A673 (cell line): ENCODE measurements at regions not wholly inside any gene's neighbourhood (a gene's known extent, or its start where the extent isn't known, plus 50 kb on each side); places are given as distances from the start of the nearest gene placed in this dataset.

ENCODE experiments used
- EZH2 ChIP-seq: fragments of 200-600 bp; sonication (generic); IDR thresholded peaks from 2 replicates; pipeline ENCODE4 v1.6.1; 2017; ENCODE audit warnings: borderline replicate concordance, low read depth, mild to moderate bottlenecking, mixed read lengths, antibody characterized with exemption, low read length; ENCODE audit not compliant: poor library complexity, severe bottlenecking
- TF ChIP-seq, protein P1 (sequence below): fragments of 300-800, 200-600 bp; sonication (generic); conservative IDR thresholded peaks from 2 replicates; pipeline ENCODE4 v1.5.1; 2017; ENCODE audit warnings: low read depth, mild to moderate bottlenecking, antibody characterized with exemption, low read length, moderate library complexity, mixed read lengths

DNA sequence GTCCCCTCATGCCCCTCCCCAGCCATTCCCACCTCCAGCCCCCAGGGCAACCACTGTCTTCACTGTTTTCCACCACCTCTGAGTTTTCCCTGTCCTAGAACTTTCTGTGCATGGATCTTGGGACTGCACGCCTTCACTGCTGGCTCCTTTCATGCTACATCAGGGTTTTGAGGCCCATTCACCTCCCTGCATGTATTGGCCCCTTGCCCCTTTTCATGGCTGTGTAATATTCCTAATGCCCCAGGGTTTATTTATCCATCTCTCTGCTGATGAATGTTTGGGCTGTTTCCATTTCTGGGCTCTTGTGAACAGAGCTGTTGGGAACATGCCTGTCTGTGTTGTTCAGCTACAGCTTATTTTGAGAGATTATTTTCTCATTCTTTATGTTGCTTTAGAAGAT lies 205.0 kb downstream of the RBFOX3 start:
- TF ChIP-seq, protein P1, sequence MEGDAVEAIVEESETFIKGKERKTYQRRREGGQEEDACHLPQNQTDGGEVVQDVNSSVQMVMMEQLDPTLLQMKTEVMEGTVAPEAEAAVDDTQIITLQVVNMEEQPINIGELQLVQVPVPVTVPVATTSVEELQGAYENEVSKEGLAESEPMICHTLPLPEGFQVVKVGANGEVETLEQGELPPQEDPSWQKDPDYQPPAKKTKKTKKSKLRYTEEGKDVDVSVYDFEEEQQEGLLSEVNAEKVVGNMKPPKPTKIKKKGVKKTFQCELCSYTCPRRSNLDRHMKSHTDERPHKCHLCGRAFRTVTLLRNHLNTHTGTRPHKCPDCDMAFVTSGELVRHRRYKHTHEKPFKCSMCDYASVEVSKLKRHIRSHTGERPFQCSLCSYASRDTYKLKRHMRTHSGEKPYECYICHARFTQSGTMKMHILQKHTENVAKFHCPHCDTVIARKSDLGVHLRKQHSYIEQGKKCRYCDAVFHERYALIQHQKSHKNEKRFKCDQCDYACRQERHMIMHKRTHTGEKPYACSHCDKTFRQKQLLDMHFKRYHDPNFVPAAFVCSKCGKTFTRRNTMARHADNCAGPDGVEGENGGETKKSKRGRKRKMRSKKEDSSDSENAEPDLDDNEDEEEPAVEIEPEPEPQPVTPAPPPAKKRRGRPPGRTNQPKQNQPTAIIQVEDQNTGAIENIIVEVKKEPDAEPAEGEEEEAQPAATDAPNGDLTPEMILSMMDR: no peak
- TF ChIP-seq EZH2: no peak
